GM12875 (cell line): ENCODE measurements at regions not wholly inside any gene's neighbourhood (a gene's known extent, or its start where the extent isn't known, plus 50 kb on each side); places are given as distances from the start of the nearest gene placed in this dataset.

Experiments used
- H3K4me3 ChIP-seq: one replicate; pipeline ENCODE4 v1.5.1; 2011; ENCODE audit warnings: low read depth, low read length, control low read depth
- TF ChIP-seq, protein P1 (sequence below): IDR thresholded peaks from 2 replicates; pipeline ENCODE4 v1.5.1; 2011; ENCODE audit warnings: low read depth, mild to moderate bottlenecking, control low read depth, inconsistent platforms, low read length, moderate library complexity, borderline replicate concordance; ENCODE audit not compliant: insufficient read depth

DNA sequence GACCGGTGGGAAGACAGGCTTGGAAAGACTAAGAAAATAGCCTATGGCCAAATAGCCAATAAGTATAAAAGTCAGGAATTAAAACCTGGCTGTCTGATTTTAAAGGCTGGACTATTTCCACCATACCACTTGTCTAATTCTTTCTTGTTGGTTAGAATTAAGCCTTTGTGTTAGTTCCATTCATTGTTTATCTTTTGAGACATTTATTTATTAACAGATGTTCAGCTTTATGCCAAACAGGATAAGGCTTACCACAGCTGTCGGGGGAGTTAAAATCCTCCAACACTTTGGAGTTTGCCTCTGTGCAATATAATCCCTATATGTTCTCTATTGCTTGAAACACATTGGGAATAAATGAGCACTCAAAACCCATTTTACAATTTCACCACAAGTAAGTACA is 208.3 kb downstream of the TMEM200A start:
- TF ChIP-seq, protein P1, sequence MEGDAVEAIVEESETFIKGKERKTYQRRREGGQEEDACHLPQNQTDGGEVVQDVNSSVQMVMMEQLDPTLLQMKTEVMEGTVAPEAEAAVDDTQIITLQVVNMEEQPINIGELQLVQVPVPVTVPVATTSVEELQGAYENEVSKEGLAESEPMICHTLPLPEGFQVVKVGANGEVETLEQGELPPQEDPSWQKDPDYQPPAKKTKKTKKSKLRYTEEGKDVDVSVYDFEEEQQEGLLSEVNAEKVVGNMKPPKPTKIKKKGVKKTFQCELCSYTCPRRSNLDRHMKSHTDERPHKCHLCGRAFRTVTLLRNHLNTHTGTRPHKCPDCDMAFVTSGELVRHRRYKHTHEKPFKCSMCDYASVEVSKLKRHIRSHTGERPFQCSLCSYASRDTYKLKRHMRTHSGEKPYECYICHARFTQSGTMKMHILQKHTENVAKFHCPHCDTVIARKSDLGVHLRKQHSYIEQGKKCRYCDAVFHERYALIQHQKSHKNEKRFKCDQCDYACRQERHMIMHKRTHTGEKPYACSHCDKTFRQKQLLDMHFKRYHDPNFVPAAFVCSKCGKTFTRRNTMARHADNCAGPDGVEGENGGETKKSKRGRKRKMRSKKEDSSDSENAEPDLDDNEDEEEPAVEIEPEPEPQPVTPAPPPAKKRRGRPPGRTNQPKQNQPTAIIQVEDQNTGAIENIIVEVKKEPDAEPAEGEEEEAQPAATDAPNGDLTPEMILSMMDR: no peak
- no peak overlapping the region for H3K4me3 ChIP-seq

DNA sequence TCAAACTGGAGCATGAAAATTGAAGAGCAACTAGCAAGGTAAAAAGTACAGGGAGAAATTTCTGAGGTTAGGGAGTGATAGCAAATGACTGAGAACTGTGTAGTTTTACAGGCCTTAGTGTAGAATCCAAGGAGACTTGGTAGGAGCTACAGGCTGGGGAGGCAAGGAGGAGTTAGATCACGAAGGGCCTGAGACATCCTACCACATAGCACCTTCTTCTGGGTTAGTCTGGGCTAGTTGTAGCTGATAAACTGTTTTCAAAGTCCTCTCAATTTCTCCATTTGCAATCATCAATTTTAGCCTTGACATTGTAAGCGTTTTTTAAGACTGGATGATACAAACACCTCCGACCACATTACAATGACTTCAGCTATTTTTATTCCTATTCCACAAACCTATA is 209.7 kb downstream of the TMEM200A start:
- TF ChIP-seq, protein P1: no peak

DNA sequence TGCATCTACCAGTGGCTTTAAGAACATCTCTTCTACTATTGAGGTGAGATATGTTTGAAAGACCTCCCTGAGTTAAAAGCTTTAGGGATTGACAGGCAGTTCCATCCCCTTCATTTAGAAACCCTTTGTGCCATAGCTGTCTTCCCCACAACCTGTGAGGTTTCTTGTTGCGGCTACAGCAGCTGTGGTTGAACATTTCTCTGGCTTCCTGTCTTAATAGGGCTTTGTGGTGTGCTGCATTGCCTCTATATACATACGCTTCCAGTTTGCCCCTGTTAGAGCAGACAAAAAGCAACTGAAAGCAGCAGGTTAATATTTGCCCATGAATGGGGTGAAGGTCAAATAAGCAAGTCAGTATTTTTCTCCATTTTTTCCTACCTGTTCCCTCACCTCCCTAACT is 210.2 kb downstream of the TMEM200A start:
- H3K4me3 ChIP-seq: no peak overlapping the region
- TF ChIP-seq, protein P1: no peak

More for the DNA sequence above, 209.7 kb downstream of the TMEM200A start:
- H3K4me3 ChIP-seq: no peak overlapping the region

DNA sequence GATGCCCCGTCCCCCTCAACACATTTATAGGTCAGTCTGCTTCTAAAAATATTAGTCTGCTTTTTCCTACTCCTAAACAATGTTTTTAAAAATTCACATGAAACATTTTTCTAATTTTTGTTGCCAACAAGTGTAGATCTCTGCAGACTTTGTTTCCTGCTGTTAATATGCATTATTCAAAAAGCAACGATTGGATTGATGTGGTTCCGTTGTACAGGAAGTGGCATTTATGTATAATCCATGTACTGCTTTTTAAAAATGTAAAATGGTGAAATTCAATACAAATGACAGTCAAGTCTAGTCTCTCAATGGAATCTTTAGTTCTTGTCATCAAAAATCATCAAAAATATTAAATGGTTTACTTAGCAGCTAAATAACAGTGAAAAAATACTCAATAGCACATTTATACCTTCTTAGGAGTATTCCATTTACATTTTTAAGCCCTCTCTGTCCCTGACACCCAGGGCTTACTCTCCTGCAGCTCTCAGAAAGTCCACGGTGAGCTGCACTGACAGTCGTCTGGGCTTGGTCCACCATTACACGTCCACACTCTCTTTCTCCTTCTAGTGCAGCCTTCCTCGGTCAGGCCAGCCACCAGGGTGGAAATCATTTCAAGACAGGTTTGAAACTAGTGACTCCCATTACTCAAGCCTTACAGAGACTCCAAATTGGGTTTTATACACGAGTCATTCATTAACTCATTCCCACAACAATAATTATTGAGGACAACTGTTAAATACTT is 211.5 kb downstream of the TMEM200A start:
- TF ChIP-seq, protein P1: no peak
- H3K4me3 ChIP-seq: no peak overlapping the region

DNA sequence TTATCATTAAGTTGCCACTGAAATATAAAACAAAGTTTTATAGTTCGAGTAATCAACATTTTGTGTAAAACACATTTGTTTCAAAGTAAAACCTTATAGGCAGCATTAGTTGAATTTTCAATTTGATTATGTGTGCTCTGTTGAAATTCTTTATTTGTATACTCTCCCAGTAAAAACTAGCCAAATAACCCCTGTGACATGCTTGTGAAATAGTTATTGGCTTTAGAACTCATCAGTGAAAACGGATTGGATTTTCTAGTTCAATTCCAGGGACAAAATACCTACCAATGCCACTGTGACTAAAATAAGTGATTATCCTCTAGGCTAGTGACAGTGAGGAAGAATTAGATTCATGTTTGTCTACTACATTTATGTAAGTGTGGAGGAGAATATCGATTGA is 212.9 kb downstream of the TMEM200A start:
- H3K4me3 ChIP-seq: no peak overlapping the region

DNA sequence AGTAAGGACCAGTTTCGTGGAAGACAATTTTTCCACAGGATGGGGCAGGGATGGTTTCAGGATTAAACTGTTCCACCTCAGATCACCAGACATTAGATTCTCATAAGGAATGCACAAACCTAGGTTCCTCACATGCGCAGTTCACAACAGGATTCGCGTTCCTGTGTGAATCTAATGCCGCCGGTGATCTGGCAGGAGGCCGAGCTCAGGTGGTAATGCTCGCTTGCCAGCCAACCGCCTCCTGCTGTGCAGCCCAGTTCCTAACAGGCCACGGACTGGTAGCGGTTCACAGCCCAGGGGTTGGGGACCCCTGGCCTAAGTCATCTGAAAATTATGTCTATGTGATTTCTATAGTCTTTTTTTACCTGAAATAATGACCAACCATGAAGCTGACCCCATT is 217.5 kb downstream of the TMEM200A start:
- TF ChIP-seq, protein P1: no peak
- no peak overlapping the region for H3K4me3 ChIP-seq

More for the DNA sequence above, 212.9 kb downstream of the TMEM200A start:
- TF ChIP-seq, protein P1: no peak

DNA sequence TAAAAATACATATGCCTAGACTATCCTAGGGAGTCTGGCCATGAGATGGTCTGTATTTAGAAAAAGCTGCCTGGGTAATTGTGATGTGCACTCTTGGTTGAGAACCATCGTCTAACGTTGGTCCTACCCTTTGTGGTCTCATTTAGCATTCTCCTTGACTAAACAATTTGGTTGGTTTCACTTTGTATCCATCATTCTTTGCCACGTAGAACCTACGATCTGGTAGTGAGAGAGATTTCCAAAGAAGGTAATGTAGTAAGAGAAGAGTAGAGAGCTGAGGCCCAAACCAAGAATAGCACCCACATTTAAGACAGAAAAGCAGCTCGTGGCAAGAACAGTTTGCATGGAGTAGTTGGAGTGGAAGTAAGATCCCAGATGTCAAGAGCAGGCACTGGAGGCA is 219.8 kb downstream of the TMEM200A start:
- TF ChIP-seq, protein P1: no peak
- no peak overlapping the region for H3K4me3 ChIP-seq
